AG04449 (cell line): ENCODE measurements at regions not wholly inside any gene's neighbourhood (a gene's known extent, or its start where the extent isn't known, plus 50 kb on each side); places are given as distances from the start of the nearest gene placed in this dataset.
"Not testable (repeated sequence)": the region's sequence is repeated elsewhere in the genome, so short reads cannot be mapped to it uniquely, and the experiment has no call there.

ENCODE experiments used
- CTCF ChIA-PET: fragments of 350-600 bp; formaldehyde crosslinking; extraction: SDS; loops from one replicate; lab custom pipeline; 2021; ENCODE audit warnings: antibody characterized with exemption; lab: Yijun Ruan, JAX
- POLR2A ChIA-PET: fragments of 400-600, 350-600 bp; formaldehyde crosslinking; extraction: SDS; loops from one replicate; lab custom pipeline; 2020; ENCODE audit warnings: antibody characterized with exemption, inconsistent platforms; lab: Yijun Ruan, JAX
- DNase-seq: peaks from one replicate; pipeline ENCODE4 v3.0.0-alpha.2; 2010; ENCODE audit warnings: low read depth, low spot score
- H3K4me3 ChIP-seq: 2 replicates; pipeline ENCODE4 v1.5.1; 2011; ENCODE audit warnings: low read depth, mild to moderate bottlenecking, control low read depth, low read length
- TF ChIP-seq, protein P1 (sequence below): IDR thresholded peaks from one replicate; pipeline ENCODE4 v1.5.1; 2011; ENCODE audit warnings: mild to moderate bottlenecking, moderate library complexity, low read length, control low read depth, inconsistent platforms; ENCODE audit not compliant: insufficient read depth; ENCODE audit errors: missing control alignments

DNA sequence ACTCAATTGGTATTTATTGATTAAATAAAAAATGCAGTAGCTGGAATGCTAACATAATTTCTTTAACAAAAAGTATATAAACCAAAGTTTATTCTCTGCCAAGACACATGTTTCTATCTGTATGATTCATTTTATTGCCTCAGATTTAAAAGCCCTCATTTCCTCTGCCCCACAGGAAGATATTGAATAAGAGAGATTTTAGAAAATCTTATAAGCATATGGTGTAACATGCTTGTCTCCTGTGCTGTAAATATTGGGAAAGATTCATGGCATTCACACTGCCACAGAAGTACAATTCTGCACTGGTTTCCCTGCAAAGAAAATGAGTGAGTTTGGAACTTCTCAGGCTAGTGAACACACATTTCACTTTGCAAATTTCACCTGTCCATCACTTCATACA, 134.9 kb upstream of the FBXL7 start:
- ChIA-PET CTCF (no interaction called here), POLR2A (no interaction called here)
- TF ChIP-seq, protein P1, sequence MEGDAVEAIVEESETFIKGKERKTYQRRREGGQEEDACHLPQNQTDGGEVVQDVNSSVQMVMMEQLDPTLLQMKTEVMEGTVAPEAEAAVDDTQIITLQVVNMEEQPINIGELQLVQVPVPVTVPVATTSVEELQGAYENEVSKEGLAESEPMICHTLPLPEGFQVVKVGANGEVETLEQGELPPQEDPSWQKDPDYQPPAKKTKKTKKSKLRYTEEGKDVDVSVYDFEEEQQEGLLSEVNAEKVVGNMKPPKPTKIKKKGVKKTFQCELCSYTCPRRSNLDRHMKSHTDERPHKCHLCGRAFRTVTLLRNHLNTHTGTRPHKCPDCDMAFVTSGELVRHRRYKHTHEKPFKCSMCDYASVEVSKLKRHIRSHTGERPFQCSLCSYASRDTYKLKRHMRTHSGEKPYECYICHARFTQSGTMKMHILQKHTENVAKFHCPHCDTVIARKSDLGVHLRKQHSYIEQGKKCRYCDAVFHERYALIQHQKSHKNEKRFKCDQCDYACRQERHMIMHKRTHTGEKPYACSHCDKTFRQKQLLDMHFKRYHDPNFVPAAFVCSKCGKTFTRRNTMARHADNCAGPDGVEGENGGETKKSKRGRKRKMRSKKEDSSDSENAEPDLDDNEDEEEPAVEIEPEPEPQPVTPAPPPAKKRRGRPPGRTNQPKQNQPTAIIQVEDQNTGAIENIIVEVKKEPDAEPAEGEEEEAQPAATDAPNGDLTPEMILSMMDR = no peak
- DNase-seq = no peak
- no peak overlapping the region for H3K4me3 ChIP-seq

DNA sequence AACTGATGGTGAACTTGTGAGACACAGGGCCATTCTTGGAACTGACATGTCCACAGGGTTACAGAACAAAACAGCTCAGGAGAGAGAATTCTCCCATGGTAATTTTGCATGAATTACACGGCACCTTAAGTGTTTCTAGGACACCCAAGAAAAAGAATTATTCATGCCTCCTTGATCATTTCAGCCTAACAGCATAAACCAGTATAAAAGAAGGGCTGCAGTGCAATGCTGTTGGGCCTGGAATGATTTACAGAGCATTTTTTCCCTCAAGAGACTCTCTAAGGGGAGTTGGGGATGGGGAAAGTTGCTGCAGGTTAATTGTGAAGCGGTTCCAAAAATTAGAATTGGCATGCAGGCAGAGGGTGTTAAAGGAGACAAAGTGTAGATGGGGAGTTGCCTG, 136.4 kb upstream of the FBXL7 start:
- ChIA-PET POLR2A (no interaction called here), CTCF (no interaction called here)
- DNase-seq = no peak
- H3K4me3 ChIP-seq = no peak overlapping the region
- TF ChIP-seq, protein P1 = no peak

DNA sequence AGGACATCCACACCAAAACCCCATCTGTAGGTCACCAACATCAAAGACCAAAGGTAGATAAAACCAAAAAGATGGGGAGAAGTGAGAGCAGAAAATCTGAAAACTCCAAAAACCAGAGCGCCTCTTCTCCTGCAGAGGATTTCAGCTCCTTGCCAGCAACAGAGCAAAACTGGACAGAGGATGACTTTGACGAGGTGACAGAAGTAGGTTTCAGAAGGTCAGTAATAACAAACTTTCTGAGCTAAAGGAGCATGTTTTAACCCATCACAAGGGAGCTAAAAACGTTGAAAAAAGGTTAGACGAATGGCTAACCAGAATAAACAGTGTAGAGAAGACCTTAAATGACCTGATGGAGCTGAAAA, 142.9 kb upstream of the FBXL7 start:
- H3K4me3 ChIP-seq, DNase-seq, CTCF ChIA-PET, POLR2A ChIA-PET: not testable (repeated sequence)

DNA sequence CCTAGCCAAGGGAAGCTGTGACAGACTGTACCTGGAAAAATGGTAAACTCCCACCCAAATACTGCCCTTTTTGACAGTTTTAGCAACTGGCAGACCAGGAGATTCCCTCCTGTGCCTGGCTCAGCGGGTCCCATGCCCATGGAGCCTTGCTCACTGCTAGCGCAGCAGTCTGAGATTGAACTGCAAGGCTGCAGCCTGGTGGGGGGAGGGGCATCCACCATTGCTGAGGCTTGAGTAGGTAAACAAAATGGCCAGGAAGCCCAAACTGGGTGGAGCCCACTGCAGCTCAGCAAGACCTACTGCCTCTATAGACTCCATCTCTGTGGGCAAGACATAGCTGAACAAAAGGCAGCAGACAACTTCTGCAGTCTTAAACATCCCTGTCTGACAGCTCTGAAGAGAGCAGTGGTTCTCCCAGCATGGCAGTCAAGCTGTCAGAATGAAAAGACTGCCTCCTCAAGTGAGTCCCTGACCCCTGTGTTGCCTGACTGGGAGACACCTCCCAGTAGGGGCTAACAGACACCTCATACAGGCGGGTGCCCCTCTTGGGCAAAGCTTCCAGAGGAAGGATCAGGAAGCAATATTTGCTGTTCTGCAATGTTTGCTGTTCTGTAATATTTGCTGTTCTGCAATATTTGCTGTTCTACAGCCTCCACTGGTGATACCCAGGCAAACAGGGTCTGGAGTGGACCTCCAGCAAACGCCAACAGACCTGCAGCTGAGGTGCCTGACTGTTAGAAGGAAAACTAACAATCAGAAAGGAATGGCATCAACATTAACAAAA, 143.5 kb upstream of the FBXL7 start:
- DNase-seq, POLR2A ChIA-PET, CTCF ChIA-PET, H3K4me3 ChIP-seq: not testable (repeated sequence)

DNA sequence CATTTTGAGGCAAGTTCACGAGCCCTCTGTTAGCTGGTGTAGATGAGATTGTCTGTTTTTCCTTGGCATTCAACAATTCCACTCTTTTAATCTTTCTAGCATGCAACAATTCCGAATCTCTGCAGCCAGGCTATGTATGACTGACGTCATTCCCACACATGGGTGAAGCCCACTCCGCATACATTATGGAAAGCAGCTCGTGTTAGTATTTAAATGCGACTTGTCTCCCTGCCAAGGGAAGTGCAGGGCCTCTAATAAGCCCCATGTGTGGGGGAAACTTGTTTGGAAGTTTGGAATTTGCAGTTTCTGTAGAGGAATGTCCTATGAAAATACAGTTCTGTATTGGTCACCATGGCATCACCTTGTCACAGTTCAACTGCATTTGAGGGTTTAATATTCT, 146.0 kb upstream of the FBXL7 start:
- H3K4me3 ChIP-seq = no peak overlapping the region
- TF ChIP-seq, protein P1 = no peak
- no peak for DNase-seq
- ChIA-PET CTCF (interaction anchor here (1.2 kb wide), 1 partner anchor 643 kb away, joined by 3 read pairs; no protein-coding TSS in a partner anchor), POLR2A (no interaction called here)

DNA sequence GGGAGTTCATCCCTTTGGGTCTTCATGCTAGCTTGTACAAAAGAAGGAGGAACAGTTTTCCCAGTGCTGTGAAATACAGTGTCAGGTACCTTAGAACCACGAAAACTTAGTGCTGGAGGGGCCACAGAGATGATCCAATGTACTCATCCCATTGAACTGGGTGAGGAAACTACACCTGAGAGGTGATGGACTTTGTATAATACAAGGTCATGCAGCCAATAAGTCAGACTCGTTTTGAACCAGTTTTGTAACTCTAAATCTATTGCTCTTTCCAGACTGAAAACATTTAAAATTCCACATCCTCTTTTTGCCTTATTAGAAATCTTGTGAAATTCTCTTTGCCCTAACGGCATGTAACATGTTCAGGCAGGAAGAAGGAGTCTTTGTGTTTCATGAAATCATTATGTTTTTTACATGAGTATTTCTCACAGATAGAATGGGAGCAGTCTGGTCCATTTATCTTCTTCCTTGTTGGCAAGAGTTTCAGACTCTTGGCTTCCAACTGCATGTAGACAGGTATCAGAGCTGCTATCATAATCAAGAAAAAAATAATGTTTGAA, 146.8 kb upstream of the FBXL7 start:
- POLR2A ChIA-PET = no interaction called here
- H3K4me3 ChIP-seq = no peak overlapping the region
- no peak for DNase-seq
- TF ChIP-seq, protein P1 = no peak
- CTCF ChIA-PET = interaction anchor here (1.2 kb wide), 1 partner anchor 643 kb away, joined by 3 read pairs; no protein-coding TSS in a partner anchor

DNA sequence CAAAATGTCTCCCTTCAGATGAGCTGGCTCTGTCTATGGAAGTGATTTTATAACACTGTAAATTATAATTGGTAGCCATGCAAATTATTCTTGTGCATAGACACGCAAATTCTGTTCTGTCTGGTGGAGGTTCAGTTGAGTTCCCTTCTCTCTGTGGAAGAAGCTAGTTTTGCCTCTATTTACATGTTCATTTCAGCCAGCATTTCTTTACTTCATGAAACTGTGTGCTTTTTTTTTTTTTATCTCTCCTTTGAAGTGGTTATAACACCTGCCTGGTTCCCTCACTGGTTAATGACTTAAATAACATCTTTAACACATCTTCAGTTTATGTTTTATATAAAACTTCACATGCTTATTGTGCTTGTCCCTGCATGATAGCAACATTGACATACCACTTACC, 149.4 kb upstream of the FBXL7 start:
- ChIA-PET CTCF (no interaction called here), POLR2A (no interaction called here)
- DNase-seq = no peak
- TF ChIP-seq, protein P1 = no peak
- H3K4me3 ChIP-seq = no peak overlapping the region
